GM18907 (cell line): ENCODE measurements at regions not wholly inside any gene's neighbourhood (a gene's known extent, or its start where the extent isn't known, plus 50 kb on each side); places are given as distances from the start of the nearest gene placed in this dataset.
A peak's percentile ranks its signal among the peaks of the same experiment; 100 is the strongest.
"Not testable (repeated sequence)": the region's sequence is repeated elsewhere in the genome, so short reads cannot be mapped to it uniquely, and the experiment has no call there.

Source experiments
- ATAC-seq: cut with Tn5 transposase; IDR thresholded peaks from one replicate; pipeline ENCODE4 v1.9.1; 2021; ENCODE audit warnings: mild to moderate bottlenecking, moderate library complexity; ENCODE audit not compliant: unreplicated experiment

DNA sequence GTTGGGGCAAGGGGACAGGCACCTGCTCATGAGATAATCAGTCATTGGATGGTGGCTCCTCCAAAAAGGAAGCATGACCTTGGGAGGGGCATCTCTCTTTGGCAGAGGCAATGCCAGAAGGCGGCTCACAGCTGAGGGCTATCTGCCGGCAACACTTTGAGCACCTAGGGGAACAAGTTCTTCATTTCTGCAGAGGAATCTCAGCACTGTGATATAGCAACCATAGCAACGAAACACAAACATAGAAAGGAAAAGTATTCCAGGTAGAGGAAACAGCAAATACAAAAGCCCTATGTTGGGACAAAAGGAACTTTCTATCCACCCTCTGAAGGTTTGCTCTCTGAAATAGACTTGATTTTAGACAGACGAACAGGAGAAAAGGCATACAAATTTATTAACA is 89.1 kb upstream of the NEDD4L start:
- no peak for ATAC-seq

DNA sequence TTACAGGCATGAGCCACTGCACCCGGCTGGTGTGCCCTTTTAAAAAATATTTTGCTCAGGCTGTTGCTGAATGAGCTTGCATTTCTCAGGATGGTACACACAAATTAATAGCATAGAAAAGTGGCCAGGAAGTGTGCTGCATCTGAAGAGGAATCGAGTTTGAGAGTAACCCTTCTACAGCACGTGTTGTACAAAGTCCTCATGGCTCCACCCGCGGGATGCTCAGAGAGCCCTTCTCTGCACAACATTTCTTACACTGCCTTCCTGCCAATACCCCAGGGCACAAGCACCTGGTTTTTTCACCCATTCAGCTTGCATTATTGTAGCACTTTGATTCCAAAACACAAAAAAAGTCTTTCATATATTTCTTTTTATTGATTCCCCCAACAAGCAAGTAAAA is 90.1 kb upstream of the NEDD4L start:
- no peak for ATAC-seq

- ATAC-seq, result no peak
Measured at GRCh38 chr18:57951999-57952774, 91.8 kb upstream of the NEDD4L start.

DNA sequence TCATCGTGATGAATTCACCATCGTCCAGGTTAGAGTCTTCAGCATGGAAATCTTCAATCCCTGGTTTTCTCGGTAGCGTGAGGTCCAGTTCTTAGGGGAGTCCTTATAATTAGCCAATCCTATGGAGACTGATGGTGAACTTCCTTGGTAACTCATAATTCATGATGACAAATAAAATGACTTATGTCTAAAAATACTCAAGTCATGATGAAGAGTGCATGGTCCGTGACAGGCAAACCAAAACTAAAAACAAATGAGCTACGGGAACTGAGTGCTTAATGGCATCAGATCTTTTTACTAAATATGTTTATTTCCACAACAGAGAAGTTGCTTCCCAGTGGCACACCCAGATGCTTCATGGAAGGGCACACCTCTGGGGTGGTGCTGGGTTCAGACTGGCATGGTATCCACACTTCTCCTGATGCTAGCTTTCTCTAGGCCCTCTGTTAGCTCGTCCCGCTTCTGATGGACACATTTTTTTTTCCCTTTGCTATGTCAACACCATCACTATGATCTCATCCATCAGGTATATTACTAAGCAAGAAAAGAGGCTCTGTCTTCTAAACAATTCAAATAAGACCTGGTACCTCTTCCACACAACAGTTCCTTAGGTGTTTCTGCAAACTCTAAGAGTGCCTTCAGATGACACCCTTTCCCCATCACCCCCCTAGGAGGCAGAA is 92.8 kb upstream of the NEDD4L start:
- ATAC-seq, result peak; percentile 39

DNA sequence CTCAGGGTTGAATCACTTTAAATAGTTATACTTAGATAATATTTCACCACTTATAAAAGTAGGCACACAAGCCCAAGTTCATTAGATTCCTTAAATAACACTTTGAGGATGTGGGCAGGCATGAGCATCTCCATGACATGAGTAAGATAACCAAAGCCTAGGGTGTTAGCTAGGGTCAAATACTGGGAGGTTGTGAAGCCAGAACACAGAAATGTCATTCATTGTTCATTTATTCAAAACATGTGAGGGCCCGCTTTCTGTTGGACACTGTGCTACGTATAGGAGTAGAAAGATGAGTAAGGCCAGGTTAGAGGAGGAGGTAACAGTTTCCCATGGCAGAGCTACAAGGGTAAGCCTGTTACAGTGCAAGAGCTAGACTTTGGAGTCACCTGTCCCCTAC is 93.5 kb upstream of the NEDD4L start:
- ATAC-seq, result no peak

DNA sequence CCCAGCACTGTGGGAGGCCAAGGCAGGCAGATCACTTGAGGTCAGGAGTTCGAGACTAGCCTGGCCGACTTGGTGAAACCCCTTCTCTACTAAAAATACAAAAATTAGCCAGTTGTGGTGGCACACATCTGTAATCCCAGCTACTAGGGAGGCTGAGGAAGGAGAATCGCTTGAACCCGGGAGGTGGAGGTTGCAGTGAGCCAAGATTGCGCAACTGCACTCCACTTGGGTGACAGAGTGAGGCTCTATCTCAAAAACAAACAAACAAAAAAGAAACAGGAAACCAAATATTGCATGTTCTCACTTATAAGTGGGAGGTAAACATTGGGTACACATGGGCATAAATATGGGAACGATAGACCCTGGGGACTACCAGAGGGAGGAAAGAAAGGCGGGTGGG is 94.7 kb upstream of the NEDD4L start:
- ATAC-seq, result not testable (repeated sequence)

- ATAC-seq, result no peak
Measured at GRCh38 chr18:57947117-57947516, 96.9 kb upstream of the NEDD4L start.

DNA sequence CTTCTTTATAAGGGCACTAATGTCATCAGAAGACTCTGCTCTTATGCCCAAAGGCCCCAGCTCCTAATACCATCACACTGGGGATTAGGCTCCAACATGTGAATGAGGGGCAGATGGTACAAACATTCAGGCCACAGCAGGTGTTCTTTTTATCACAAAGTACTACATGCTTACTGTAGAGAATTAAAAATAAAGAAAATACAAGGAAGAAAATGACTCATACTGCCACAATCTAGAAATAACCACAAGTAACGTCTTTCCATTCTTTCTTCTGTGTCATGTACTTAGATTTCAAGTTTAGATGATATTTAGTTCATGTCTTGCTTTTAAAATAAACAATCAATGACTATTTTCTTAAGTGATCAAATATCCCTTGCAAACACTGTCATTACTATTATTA is 100.3 kb upstream of the NEDD4L start:
- no peak for ATAC-seq

DNA sequence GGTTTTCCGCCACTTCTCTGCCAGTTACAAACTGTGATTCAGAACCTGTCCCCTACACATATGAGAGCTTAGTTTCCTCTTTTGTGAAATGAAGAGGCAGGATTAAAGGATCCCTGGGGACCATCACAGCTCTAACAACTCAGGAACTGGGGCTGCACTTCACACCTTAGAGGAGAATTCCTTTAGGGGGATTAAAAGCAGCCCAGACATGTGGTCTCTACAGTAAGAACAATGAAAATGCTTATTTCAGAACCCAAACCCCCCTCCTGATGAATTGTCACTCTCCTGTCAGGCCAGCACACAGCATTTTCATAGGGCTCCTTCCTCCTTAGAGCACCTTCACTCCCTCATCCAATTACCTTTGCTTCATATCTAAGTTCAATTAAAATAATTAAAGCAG is 101.5 kb upstream of the NEDD4L start:
- ATAC-seq, result no peak

- ATAC-seq, result no peak
Measured at GRCh38 chr18:57941841-57942489, 102.1 kb upstream of the NEDD4L start.

GRCh38 chr18:57940166-57940660 is 103.8 kb upstream of the NEDD4L start:
- no peak for ATAC-seq

GRCh38 chr18:57934375-57934774 is 109.7 kb upstream of the NEDD4L start:
- not testable (repeated sequence) for ATAC-seq

DNA sequence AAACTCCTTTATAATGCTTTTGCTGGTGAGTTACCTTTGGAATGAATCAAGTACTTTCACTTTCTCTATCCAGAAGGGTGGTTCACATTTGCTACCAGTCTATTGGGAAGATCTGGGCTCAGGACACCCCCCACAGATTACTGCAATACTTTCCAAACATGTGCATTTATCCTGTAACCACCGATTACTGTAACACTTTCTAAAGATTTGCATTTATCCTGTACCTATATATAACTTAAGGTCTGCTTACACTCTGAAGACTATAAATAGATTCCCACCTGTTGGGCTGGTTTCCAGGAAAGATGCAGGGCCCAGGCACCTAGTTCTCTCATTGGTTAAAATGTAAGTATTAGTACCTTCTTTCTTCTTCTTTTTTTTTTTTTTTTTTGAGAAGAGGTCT is 113.0 kb upstream of the NEDD4L start:
- peak; percentile 76 for ATAC-seq

DNA sequence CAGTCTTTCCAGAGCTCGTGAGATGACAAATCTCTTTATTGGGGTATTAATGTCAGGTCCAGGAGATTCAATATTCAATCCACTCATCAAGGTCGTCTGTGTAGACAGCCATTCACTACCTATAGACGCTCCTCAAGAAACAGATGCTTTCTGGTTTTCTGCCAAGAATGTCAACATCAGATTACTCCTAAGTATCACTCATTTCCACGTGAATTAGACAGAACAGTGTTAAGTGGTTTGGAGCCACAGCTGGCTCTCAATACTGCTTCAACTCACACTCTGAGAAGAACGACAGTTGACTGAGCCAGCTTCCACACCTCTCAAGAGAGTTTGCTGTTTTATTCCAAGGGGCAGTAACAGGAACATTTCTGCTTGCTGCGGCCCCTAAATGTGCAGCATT is 113.5 kb upstream of the NEDD4L start:
- no peak for ATAC-seq

DNA sequence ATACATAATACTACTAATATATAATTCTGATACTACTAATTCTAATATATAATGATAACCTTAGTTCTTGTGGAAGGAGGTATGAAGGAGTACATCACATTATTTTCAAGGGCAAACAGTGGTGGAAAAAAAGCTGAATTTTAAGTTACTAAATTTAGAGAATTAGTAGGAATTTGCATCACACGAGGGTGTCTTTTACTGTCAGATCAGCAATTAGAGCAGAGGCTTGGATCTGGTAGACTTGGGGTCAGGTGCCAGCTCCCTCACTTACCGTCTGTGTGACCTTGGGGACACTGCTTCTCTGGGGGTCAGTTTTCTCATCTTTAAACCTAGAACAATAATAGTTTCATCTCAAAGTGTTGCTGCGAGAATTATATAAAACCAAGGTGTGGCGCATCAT is 114.1 kb upstream of the NEDD4L start:
- ATAC-seq, result no peak

DNA sequence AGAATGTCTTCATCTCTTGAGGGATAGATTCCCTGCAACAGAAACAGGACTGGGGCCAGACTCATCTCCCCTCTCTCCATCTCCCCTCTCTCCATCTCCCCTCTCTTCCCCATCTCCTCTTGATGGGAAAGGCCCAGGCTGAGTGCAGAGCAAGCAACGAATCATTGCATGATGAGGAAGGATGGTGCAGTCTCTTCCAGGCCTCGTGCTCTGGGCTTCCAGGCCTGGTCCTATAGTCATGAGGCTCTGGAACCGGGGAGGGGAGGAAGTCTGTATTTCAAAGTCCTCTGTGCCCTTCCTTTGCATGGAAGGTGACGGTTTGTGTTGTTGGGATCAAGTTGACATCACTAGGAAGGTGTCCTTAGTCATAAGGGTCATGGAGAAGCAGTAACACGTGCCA is 115.6 kb upstream of the NEDD4L start:
- ATAC-seq, result no peak

GRCh38 chr18:57927511-57927910 is 116.5 kb upstream of the NEDD4L start:
- no peak for ATAC-seq

GRCh38 chr18:57925706-57926105 is 118.3 kb upstream of the NEDD4L start:
- ATAC-seq, result no peak

- no peak for ATAC-seq
Measured at GRCh38 chr18:57923611-57924010, 120.4 kb upstream of the NEDD4L start.

DNA sequence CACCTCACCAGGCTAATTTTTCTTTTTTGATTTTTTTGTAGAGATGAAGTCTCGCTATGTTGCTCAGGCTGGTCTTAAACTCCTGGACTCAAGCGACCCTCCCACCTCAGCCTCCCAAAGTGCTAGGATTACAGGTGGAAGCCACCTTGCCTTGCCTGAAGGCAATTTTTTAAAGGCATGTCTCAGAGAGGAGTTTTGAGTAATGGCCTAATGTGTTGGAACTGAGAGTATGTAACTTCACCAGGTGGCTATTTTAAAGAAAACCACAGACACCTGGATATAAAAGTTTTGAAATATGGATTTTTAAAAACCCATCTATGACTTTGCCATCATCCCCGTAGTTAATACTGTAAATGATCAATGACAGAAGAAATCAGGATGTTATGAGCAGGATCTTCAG is 119.8 kb upstream of the ATP8B1 start:
- ATAC-seq, result no peak

- ATAC-seq, result no peak
Measured at GRCh38 chr18:57921708-57922107, 118.6 kb upstream of the ATP8B1 start.

DNA sequence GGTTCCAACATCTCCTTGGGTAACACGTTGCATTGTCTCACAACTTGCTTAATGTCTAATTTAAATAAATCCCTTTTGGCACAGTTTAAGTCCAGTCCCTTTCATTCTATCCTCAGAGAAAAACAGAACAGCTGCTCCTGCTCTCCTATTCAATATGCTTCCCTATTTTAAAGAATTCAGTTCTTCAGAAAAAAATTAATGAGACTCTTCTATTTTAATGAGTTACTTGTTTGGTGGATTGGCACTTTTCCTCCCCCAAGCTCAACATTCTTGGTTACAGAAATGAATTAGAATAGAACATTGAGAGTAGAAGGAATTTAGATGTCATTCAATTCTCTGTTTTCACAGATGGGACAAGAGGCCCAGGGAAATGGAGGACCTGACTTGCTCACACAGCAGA is 116.9 kb upstream of the ATP8B1 start:
- ATAC-seq, result no peak
